Esophagus squamous epithelium (tissue), 5 donors: ENCODE measurements at regions not wholly inside any gene's neighbourhood (a gene's known extent, or its start where the extent isn't known, plus 50 kb on each side); places are given as distances from the start of the nearest gene placed in this dataset.

ENCODE experiments used
- DNase-seq: peaks from one replicate; lab custom pipeline; 2025; lab: John Stamatoyannopoulos, UW
- H3K27ac ChIP-seq, 4 donors: fragments of 200-600 bp; sonication (generic); one replicate each; pipeline ENCODE4 v1.5.1; 2016 to 2019; ENCODE audit warnings: mild to moderate bottlenecking in 1 of 4
- H3K27me3 ChIP-seq, 4 donors: fragments of 200-600 bp; sonication (generic); 1 replicate in 3 of 4; 2 replicates in 1 of 4; pipeline versions ENCODE4 v1.5.1 to v1.6.0; 2017 to 2021; ENCODE audit warnings: antibody characterized with exemption in 1 of 4
- H3K36me3 ChIP-seq, 3 donors: fragments of 200-600 bp; sonication (generic); one replicate each; pipeline ENCODE4 v1.5.1; 2016 to 2019
- H3K4me1 ChIP-seq, 3 donors: fragments of 200-600 bp; sonication (generic); one replicate each; pipeline ENCODE4 v1.5.1; 2017 to 2019
- H3K4me3 ChIP-seq, 4 donors: fragments of 200-600 bp; sonication (generic); 1 replicate in 3 of 4; 2 replicates in 1 of 4; pipeline ENCODE4 v1.5.1; 2016 to 2019; ENCODE audit warnings: mild to moderate bottlenecking in 2 of 4, moderate library complexity in 1 of 4
- H3K9me3 ChIP-seq, 3 donors: fragments of 200-600 bp; sonication (generic); one replicate each; pipeline ENCODE4 v1.5.1; 2016 to 2019
- CTCF ChIP-seq, 6 experiments: fragments of 450-650 bp in 4 of 6; fragments of 200-600 bp in 2 of 6; sonication (generic) in 2 of 6; IDR thresholded peaks; one replicate each; pipeline ENCODE4 v1.5.1; 2016 to 2019; ENCODE audit warnings: antibody characterized with exemption in 6 of 6, mild to moderate bottlenecking in 4 of 6, moderate library complexity in 4 of 6
- POLR2A ChIP-seq, 4 donors: fragments of 450-650 bp; IDR thresholded peaks; one replicate each; pipeline ENCODE4 v1.6.1; 2017; ENCODE audit warnings: antibody characterized with exemption in 4 of 4, mild to moderate bottlenecking in 4 of 4, moderate library complexity in 3 of 4
- WGBS, 2 donors: methylation state at CpG; one replicate each; pipeline ENCODE4 v1.1.5; 2018; 5-methylcytosine and 5-hydroxymethylcytosine counted together
- intact Hi-C: fragments of 100-400 bp; cut with DNase I; formaldehyde crosslinking; loops from one replicate; pipeline ENCODE4 v1.15.0; 2022
- donor health status: DM: yes; HTN: yes; CAD: no.

DNA sequence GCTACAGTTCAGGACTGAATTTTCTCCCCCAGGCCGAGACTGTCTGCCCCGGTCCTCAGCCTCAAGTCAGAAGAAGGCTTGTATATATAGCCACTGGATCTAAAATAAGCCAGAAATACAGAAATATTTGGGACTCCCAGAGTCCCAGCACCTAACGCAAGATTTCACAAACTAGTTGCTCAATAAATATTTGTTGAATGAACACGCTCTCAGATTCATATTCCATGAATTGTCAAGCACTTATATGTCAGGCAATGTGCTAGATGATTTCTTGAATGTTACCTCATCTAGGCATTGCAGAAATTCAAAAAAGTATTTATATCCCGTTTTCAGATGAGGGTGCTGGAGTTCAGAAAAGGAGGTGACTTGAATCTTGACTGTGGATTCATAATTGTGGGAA lies 163.7 kb upstream of the KLHL29 start:
- no peak overlapping the region for H3K4me3 ChIP-seq
- H3K36me3 ChIP-seq: no peaks in the 10 kb centered on the region
- intact Hi-C loops: no loop called here
- no peak overlapping the region for H3K27ac ChIP-seq
- no peaks in the 10 kb centered on the region for H3K27me3 ChIP-seq
- WGBS, 2 donors: 72 to 83% methylated on average over 5 of the region's 5 CpGs
- TF ChIP-seq CTCF (IDR thresholded peaks at IDR 0.05) (no peak), POLR2A (IDR thresholded peaks at IDR 0.05) (no peak)
- no peak for DNase-seq
- no peaks in the 10 kb centered on the region for H3K9me3 ChIP-seq
- H3K4me1 ChIP-seq: no peaks in the 10 kb centered on the region

DNA sequence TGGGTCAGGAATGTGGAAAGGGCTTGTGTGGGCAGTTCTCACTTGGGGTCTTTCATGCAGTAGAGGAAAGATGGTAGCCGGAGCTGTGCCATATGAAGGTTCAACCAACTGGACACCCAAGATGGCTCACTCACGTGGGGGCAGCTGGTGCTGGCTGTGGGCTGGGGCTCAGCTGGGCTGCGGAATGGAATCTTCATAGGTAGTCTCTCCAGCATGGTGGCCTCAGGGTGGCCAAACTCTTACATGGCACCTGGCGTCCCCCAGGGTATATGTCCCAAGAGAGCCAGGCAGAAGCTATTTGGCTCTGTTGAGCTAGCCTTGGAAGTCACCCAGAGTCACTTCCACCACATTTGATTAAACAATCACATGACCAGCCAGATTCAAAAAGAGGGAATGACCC lies 163.1 kb upstream of the KLHL29 start:
- Histone ChIP-seq H3K36me3 (no peaks in the 10 kb centered on the region), H3K4me3 (no peak overlapping the region), H3K27ac (no peak overlapping the region), H3K9me3 (no peaks in the 10 kb centered on the region), H3K4me1 (no peaks in the 10 kb centered on the region), H3K27me3 (no peaks in the 10 kb centered on the region)
- intact Hi-C loops: no loop called here
- 89 to 92% methylated on average over 3 to 4 of the region's 4 CpGs for WGBS, 2 donors
- no peak for TF ChIP-seq CTCF (IDR thresholded peaks at IDR 0.05)
- TF ChIP-seq POLR2A (IDR thresholded peaks at IDR 0.05): no peak
- no peak for DNase-seq

DNA sequence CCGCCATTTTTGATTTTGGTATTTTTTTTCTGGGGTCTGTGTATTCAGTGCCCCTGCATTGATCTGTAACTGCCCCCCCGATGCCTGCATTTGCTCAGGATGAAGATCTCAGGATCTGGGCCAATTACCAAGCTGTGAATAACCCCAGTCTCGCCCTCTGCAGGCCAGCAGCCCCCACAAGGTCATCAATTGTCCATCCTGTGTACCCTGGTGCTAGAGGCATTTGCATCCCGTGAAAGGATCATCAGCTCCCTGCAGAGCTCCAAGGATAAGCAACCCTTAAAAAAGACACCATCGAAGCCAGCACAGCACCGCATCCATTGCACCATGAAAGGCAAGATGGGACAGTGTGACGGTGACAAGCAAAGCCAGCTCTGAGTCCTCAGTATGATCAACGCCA lies 154.1 kb upstream of the KLHL29 start:
- Histone ChIP-seq H3K4me3 (no peak overlapping the region), H3K27ac (no peak overlapping the region), H3K4me1 (no peaks in the 10 kb centered on the region), H3K9me3 (no peaks in the 10 kb centered on the region), H3K36me3 (no peaks in the 10 kb centered on the region), H3K27me3 (no peaks in the 10 kb centered on the region)
- DNase-seq: no peak
- TF ChIP-seq CTCF (IDR thresholded peaks at IDR 0.05) (no peak), POLR2A (IDR thresholded peaks at IDR 0.05) (no peak)
- intact Hi-C loops: no loop called here
- WGBS, 2 donors: 83 to 94% methylated on average over 5 to 7 of the region's 8 CpGs

- no peak for DNase-seq
- no peaks in the 10 kb centered on the region for H3K4me1 ChIP-seq
- no peaks in the 10 kb centered on the region for H3K9me3 ChIP-seq
- H3K27ac ChIP-seq: no peak overlapping the region
- H3K4me3 ChIP-seq: no peak overlapping the region
- no peaks in the 10 kb centered on the region for H3K27me3 ChIP-seq
- 90 to 98% methylated on average over 6 to 7 of the region's 7 CpGs for WGBS, 2 donors
- intact Hi-C loops: no loop called here
- TF ChIP-seq POLR2A (IDR thresholded peaks at IDR 0.05) (no peak), CTCF (IDR thresholded peaks at IDR 0.05) (no peak)
- no peaks in the 10 kb centered on the region for H3K36me3 ChIP-seq
Measured at GRCh38 chr2:23231865-23232264, 153.1 kb upstream of the KLHL29 start.

GRCh38 chr2:23235292-23235691 lies 149.7 kb upstream of the KLHL29 start:
- H3K27me3 ChIP-seq: no peaks in the 10 kb centered on the region
- no peak for TF ChIP-seq CTCF (IDR thresholded peaks at IDR 0.05)
- TF ChIP-seq POLR2A (IDR thresholded peaks at IDR 0.05): no peak
- no peak overlapping the region for H3K27ac ChIP-seq
- H3K4me3 ChIP-seq: no peak overlapping the region
- intact Hi-C loops: no loop called here
- WGBS, 2 donors: 29 to 54% methylated on average over 2 of the region's 2 CpGs
- no peaks in the 10 kb centered on the region for H3K4me1 ChIP-seq
- DNase-seq: no peak
- H3K9me3 ChIP-seq: no peaks in the 10 kb centered on the region
- no peaks in the 10 kb centered on the region for H3K36me3 ChIP-seq
